Liver (tissue), 2 donors: ENCODE measurements at regions not wholly inside any gene's neighbourhood (a gene's known extent, or its start where the extent isn't known, plus 50 kb on each side); places are given as distances from the start of the nearest gene placed in this dataset.

ENCODE experiments used
- CTCF ChIP-seq: fragments of 150-350 bp; IDR thresholded peaks from 2 replicates; pipeline ENCODE4 v1.5.1; 2017; ENCODE audit warnings: improper control_type of control experiment, low read depth, low read length; ENCODE audit not compliant: missing input control
- REST ChIP-seq: IDR thresholded peaks from 2 replicates; pipeline ENCODE4 v1.6.1; 2016; ENCODE audit warnings: antibody characterized with exemption, mild to moderate bottlenecking
- TF ChIP-seq, protein P1 (sequence below): IDR thresholded peaks from 2 replicates; pipeline ENCODE4 v1.6.1; 2016; ENCODE audit warnings: antibody characterized with exemption
- donor health status: healthy.

DNA sequence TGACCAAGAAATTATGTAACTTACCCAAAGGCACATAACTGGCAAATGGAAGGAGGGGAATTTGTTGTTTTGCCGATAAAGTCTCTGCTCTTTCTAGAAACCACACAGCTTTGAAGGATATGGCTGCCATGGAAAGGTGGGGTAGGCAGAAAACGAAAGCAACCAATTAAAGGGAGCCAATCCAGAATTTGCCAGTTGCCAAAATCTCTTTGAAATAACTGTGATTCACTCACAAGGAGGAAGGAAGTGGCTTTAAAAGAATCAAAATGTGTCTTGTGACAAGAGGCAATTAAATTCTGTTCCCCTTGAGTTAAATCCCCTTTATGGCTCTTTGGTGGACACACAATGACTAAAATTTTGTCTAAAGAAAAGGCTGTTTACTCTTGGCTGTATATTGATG lies 61.2 kb upstream of the CCDC190 start:
- TF ChIP-seq CTCF, result no peak
- TF ChIP-seq, protein P1, sequence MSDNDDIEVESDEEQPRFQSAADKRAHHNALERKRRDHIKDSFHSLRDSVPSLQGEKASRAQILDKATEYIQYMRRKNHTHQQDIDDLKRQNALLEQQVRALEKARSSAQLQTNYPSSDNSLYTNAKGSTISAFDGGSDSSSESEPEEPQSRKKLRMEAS, result no peak
- TF ChIP-seq REST, result no peak
